Activated CD4-positive, alpha-beta T cell treated with anti-CD3 and anti-CD28 coated beads for 48 hours (primary cell): ENCODE measurements at regions not wholly inside any gene's neighbourhood (a gene's known extent, or its start where the extent isn't known, plus 50 kb on each side); places are given as distances from the start of the nearest gene placed in this dataset.
A peak's percentile ranks its signal among the peaks of the same experiment; 100 is the strongest.

ENCODE experiments used
- DNase-seq: peaks from one replicate; pipeline ENCODE4 v3.0.0-alpha.2; 2020

- peak; percentile 15 for DNase-seq
These were observed 173.1 kb downstream of the ICOS start for GRCh38 chr2:204109681-204110080.

DNA sequence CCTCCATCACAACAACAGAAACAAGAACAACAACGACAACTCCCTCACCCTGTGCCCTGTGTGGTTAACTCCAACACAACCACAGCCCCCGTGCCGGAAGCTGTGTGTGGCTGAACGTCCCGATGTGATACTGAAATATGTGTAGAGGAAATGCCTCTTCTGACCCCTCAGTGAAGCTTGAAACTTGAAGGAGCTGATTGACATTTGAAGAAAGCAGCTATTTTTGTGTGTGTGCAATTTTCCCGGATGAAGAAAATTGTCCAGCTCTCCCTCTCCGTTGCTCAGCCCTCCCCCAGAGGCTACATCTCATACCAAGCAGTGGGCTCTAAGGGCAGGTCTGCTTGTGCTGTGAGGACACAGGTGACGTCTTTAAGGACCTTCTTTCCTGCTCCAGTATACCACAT, 173.8 kb downstream of the ICOS start:
- peak; percentile 71 for DNase-seq

GRCh38 chr2:204110751-204111516, 174.4 kb downstream of the ICOS start:
- DNase-seq = no peak

DNA sequence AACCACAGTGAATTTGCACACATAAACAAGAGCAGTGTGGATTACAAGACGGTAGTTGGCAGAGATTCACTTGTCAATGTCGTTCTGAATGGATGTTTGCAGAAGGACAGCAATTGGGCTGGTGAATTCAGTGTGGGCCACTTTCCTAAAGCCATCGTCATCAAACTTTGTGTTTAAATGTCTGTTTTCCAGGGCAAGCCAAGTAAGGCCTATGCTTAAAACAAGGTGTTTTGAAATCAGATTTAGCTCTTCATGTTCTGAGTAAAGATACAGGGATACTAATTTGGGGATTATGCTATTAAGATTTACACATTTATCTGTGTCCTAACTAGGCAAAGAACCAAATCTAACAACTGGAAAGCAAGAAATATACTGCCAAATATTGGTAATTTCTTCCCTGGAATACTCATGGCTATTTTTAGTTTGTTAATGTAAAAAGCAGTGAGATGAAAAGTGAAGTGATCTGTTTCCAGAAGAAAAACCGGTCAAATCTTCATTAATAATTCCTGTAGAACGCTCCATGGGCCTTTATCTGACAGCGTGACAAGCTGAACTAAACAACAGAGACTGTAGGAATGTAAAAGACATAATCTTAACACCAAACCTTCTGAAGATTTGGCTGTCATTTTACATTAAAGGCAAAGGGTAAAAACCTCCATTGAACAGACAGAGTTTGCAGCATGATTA, 175.7 kb downstream of the ICOS start:
- no peak for DNase-seq

GRCh38 chr2:204114295-204115136, 178.0 kb downstream of the ICOS start:
- no peak for DNase-seq

GRCh38 chr2:204115137-204116056, 178.8 kb downstream of the ICOS start:
- DNase-seq = no peak

DNA sequence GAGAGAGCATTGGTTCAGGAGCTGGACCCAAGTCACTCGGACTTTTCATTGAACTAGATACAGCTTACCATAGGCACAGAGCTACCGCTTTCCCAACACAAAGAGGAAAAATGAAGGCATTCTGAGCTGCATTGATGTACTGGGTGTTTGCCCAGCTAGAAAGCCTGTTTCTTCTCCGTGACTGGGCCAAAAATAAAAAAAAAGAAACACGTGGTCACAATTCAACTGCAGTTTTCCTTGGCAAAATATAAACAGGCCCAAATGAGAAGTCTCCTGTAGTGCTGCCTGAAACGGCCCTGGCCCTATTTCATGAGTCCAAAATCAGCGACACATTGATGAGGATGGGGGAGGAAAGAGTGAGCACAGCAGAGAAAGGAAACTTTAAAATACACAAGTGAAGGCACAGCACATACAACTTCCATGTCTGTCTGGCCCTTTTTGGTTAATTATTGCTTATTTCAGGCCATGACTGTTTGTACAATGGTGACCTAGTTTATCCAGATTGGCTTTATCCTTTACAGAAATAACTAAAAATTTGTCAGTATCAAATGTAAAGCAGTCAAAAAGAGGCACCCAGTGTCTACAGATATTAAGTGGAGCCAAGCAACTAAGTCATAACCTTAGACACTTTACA, 179.7 kb downstream of the ICOS start:
- DNase-seq = no peak

DNA sequence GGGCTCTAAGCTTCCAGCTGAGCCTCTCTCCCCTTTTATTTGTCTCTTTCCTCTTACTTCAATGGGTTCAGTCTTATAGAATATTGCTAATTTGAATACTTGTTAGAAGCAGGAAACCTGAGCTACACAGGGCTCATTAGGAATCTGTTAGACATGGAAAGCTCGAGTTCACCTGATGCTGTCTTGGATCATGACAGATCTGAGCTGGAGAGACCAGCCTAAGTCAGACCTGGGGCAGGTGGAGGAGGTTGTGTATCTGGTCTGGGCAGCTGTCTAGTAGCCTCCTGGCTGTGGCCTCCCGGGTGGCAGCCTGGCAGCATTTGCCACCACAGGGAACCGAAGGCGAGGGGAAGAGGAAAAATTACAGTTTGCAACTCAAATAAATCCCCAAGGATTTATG, 185.9 kb downstream of the ICOS start:
- no peak for DNase-seq

- no peak for DNase-seq
These were observed 187.7 kb downstream of the ICOS start for GRCh38 chr2:204124140-204124750.

DNA sequence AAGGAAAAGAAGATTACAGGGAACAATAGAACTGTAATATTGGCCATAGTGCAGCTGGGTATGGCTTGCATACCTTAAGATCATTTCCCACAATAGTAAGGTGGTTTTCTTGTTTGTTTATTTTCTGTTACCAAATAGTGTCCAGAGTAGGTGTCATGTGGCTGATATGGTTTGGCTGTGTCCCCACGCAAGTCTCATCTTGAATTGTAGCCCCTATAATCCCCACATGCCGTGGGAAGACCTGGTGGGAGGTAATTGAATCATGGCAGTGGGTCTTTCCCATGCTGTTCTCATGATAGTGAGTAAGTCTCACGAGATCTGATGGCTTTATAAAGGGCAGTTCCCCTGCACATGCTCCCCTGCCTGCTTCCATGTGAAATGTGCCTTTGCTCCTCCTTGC, 190.1 kb downstream of the ICOS start:
- DNase-seq = no peak

GRCh38 chr2:204127238-204127637, 190.7 kb downstream of the ICOS start:
- DNase-seq = no peak

GRCh38 chr2:204129591-204130294, 193.2 kb downstream of the ICOS start:
- no peak for DNase-seq

DNA sequence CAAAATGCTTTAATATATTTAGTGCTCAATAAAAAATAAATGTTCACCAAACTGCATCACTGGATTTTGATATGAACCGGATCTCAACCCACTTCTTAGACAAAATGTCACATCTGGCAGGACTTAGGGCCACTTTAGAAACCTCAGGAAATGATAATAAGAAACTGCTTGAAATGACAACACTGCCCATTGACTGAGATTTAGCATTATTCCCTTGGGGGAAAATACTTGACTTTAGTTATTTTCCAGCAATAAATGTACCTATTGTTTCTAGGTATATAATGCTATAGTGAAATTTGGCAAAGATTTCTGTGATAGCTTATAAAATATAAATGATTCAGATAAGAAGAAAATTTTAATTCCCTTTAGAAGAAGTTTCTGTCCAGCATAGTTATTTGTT, 195.1 kb downstream of the ICOS start:
- DNase-seq = no peak

GRCh38 chr2:204133476-204133875, 196.9 kb downstream of the ICOS start:
- no peak for DNase-seq

GRCh38 chr2:204134421-204134820, 197.9 kb downstream of the ICOS start:
- DNase-seq = no peak

DNA sequence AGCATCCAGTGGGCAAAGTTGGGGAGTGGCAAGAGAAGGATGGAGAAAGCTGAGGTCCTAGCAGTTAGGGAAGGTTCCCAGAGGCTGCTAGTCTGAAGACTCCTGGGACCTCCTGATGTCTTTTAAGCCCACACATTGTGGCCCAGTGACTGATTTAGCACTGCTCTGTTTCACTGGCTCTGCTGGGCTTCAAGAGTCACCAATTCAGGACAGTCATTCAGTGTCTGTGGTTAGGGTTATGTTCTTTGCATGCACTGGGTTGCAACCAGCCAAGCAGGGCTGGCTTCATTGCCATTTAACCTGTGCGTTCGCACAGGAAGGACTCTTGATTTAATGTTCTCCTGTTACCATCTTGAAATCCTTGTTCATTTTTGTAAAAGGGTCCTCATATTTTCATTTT, 199.2 kb downstream of the ICOS start:
- peak; percentile 15 for DNase-seq

- no peak for DNase-seq
These were observed 201.6 kb downstream of the ICOS start for GRCh38 chr2:204138206-204138605.

- DNase-seq = no peak
These were observed 203.7 kb downstream of the ICOS start for GRCh38 chr2:204140246-204140645.

DNA sequence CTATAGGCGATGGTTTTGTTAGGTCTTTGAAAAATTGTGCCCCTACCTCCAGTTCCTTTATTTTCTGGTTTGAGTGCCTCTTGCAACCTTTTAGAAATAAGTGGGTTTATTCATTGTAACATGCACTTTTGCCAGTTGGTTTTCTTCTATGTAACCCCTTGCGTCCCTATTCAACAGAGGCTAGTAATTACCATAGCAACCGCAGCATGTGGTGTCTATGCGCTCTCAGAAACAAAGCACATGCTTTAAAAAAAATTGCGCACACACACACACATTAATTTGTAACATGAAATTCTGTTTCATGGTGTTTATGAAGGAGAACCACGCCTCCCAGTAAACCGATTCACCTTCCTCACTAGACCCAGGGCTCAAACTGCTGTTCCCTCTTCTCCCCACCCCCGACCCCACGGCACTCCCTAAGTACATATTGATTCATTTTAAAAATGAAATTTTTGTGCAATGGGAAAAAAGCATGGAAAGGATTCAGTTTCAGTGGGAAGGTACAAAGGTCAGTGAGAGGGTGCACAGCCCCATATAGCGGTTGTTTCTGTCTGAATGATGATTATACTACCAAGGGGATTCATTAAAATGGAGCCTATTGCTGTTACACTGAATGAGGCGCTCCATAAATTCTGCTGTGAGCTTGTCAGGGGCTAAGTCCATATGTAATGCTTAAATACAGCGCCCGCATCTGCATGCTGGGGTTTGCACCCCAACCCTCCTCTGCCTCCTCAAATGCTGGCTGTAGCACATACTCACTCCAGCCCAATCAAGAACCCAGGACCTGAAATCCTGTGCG, 206.9 kb downstream of the ICOS start:
- DNase-seq = no peak

- no peak for DNase-seq
These were observed 207.9 kb downstream of the ICOS start for GRCh38 chr2:204144492-204144891.
